ENCODE measurements at regions not wholly inside any gene's neighbourhood (a gene's known extent, or its start where the extent isn't known, plus 50 kb on each side); places are given as distances from the start of the nearest gene placed in this dataset.

DNA sequence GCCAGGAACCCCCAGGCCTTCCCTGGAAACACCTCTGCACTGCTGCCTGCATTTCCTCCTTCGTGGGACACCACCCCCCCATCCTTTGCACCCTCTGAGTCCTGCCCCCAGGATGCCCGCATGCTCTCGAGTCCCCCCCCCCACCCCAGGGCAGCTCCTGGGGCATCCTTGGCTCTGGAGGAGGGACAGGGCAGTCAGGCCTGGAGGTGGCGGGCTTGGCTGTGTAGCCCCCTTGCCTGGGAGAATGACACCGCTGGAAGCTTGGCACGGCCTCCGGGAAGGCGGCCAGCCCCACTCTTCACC is 98.9 kb upstream of the GSE1 start:
- H3K79me2 ChIP-seq (ENCODE audit: low read length), result no peaks in the 10 kb centered on the region
- H4K20me1 ChIP-seq (ENCODE audit: insufficient read depth, low read length), result no peaks in the 10 kb centered on the region
- no peaks in the 10 kb centered on the region for H3K4me1 ChIP-seq (ENCODE audit: low read length)
- no peak overlapping the region for H3K4me3 ChIP-seq (ENCODE audit: low read length)
- H3K27ac ChIP-seq (ENCODE audit: low read length), result no peak overlapping the region
- H3K36me3 ChIP-seq (replicated peaks; ENCODE audit: low read depth, low read length), result no peaks in the 10 kb centered on the region
- TF ChIP-seq, protein P1, sequence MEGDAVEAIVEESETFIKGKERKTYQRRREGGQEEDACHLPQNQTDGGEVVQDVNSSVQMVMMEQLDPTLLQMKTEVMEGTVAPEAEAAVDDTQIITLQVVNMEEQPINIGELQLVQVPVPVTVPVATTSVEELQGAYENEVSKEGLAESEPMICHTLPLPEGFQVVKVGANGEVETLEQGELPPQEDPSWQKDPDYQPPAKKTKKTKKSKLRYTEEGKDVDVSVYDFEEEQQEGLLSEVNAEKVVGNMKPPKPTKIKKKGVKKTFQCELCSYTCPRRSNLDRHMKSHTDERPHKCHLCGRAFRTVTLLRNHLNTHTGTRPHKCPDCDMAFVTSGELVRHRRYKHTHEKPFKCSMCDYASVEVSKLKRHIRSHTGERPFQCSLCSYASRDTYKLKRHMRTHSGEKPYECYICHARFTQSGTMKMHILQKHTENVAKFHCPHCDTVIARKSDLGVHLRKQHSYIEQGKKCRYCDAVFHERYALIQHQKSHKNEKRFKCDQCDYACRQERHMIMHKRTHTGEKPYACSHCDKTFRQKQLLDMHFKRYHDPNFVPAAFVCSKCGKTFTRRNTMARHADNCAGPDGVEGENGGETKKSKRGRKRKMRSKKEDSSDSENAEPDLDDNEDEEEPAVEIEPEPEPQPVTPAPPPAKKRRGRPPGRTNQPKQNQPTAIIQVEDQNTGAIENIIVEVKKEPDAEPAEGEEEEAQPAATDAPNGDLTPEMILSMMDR (IDR thresholded peaks at IDR 0.05; ENCODE audit: low read depth, low read length), result no peak
- TF ChIP-seq EZH2phosphoT487 (IDR thresholded peaks at IDR 0.05; ENCODE audit: low read depth), result no peak
- no peak overlapping the region for H3K9ac ChIP-seq (ENCODE audit: low read length)
- peaks cover 5% of the 10 kb centered on the region for H3K27me3 ChIP-seq (ENCODE audit: low read depth, low read length)
- no peak overlapping the region for H2AFZ ChIP-seq (ENCODE audit: low read depth, low read length)
- no peaks in the 10 kb centered on the region for H3K9me3 ChIP-seq (ENCODE audit: insufficient read depth, low read length)
- no peak overlapping the region for H3K4me2 ChIP-seq (ENCODE audit: low read length)

DNA sequence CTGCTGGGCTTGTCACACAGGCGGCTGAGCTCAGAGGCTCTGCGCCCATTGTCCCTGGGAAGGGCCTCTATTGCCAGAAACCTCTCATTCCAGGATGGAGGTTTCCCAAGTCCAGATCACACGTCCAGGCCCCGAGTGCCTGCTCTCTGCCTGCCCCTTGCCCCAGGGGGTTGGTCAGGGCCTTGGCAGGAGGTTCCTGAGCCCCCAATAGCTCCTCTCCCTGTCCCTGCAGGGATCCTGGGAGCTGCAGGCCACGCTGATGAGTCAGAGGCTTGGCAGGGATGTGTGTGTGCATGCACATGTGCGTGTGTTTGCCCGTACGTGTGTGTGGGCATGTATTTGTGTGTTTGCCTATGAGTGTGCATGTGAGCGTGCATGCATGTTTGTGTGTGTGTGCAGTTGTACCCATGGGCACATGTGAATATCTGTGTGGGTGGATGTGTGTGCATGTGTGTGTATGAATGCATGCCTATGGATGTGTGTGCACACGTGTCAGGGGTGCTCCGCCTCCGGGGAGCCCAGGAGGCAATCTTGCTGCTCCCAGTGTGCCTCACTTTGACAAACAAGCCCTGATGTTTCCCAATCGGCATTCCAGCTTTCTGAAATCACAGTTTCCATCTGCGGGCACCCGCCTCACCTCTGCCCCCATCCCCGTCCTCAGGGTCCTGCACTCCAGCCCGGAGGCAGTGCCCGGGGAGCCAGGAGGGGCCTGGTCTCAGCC is 98.4 kb upstream of the GSE1 start:
- no peak overlapping the region for H2AFZ ChIP-seq (ENCODE audit: low read depth, low read length)
- H3K4me1 ChIP-seq (ENCODE audit: low read length), result no peaks in the 10 kb centered on the region
- H3K79me2 ChIP-seq (ENCODE audit: low read length), result no peaks in the 10 kb centered on the region
- H3K9ac ChIP-seq (ENCODE audit: low read length), result no peak overlapping the region
- H3K27me3 ChIP-seq (ENCODE audit: low read depth, low read length), result peaks cover 5% of the 10 kb centered on the region
- H3K4me2 ChIP-seq (ENCODE audit: low read length), result no peak overlapping the region
- no peaks in the 10 kb centered on the region for H4K20me1 ChIP-seq (ENCODE audit: insufficient read depth, low read length)
- H3K36me3 ChIP-seq (replicated peaks; ENCODE audit: low read depth, low read length), result no peaks in the 10 kb centered on the region
- H3K4me3 ChIP-seq (ENCODE audit: low read length), result no peak overlapping the region
- no peak overlapping the region for H3K27ac ChIP-seq (ENCODE audit: low read length)
- TF ChIP-seq EZH2phosphoT487 (IDR thresholded peaks at IDR 0.05; ENCODE audit: low read depth), result no peak
- TF ChIP-seq, protein P1 (IDR thresholded peaks at IDR 0.05; ENCODE audit: low read depth, low read length), result no peak
- H3K9me3 ChIP-seq (ENCODE audit: insufficient read depth, low read length), result no peaks in the 10 kb centered on the region

DNA sequence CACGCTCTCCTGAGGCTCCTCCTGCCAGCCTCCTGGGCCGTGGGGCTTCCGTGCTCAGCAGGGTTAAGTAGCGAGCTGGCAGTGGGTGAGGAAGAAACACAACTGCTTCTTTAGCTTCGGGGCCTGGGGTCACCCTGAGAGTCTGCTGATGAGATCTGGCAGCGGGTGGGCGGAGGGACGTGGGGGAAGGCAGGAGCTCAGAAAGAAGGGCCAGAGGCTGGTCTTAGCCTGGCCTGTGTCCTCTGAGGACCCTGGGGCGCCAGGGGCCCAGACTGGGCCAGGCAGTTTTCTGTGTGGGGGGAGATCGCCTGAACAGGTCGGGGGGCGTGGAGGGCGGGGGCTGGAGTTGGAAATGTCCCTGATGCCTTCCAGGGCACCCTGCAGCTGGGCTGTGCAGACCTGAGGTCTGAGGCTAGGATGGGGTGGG is 97.8 kb upstream of the GSE1 start:
- H3K4me3 ChIP-seq (ENCODE audit: low read length), result no peak overlapping the region
- H3K36me3 ChIP-seq (replicated peaks; ENCODE audit: low read depth, low read length), result no peaks in the 10 kb centered on the region
- no peak overlapping the region for H2AFZ ChIP-seq (ENCODE audit: low read depth, low read length)
- peaks cover 5% of the 10 kb centered on the region for H3K27me3 ChIP-seq (ENCODE audit: low read depth, low read length)
- H3K79me2 ChIP-seq (ENCODE audit: low read length), result no peaks in the 10 kb centered on the region
- no peak overlapping the region for H3K27ac ChIP-seq (ENCODE audit: low read length)
- no peak overlapping the region for H3K4me2 ChIP-seq (ENCODE audit: low read length)
- TF ChIP-seq EZH2phosphoT487 (IDR thresholded peaks at IDR 0.05; ENCODE audit: low read depth), result no peak
- TF ChIP-seq, protein P1 (IDR thresholded peaks at IDR 0.05; ENCODE audit: low read depth, low read length), result no peak
- no peaks in the 10 kb centered on the region for H3K9me3 ChIP-seq (ENCODE audit: insufficient read depth, low read length)
- H3K4me1 ChIP-seq (ENCODE audit: low read length), result no peaks in the 10 kb centered on the region
- H3K9ac ChIP-seq (ENCODE audit: low read length), result no peak overlapping the region
- no peaks in the 10 kb centered on the region for H4K20me1 ChIP-seq (ENCODE audit: insufficient read depth, low read length)

DNA sequence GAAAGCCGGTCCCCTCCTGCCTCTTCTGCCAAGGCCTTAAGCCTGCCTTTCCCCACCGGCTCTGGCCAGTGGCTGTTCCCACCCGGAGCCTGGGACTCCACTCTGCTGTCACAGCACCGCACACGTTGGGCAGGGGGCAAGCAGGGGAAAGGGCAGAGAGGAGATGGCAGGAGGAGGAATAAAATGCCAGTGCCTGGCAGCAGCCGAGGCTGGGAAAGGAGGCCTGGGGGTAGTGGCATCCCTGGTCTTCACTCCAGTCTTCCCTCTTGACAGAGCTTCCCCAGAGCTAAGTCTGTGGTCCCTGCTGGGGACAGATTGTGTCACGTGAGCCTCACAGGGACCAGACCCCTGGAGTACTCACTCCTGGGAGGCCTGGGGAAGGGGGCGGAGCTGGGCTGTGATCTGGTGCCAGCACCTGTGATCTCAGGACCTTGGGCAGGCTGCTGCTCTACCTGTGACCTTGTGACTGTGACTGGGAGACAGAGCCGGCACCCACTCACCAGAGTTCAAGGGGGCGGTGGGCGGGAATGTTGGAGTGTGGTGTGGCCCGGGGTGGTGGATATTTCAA is 97.2 kb upstream of the GSE1 start:
- H3K4me1 ChIP-seq (ENCODE audit: low read length), result no peaks in the 10 kb centered on the region
- TF ChIP-seq, protein P1 (IDR thresholded peaks at IDR 0.05; ENCODE audit: low read depth, low read length), result no peak
- TF ChIP-seq EZH2phosphoT487 (IDR thresholded peaks at IDR 0.05; ENCODE audit: low read depth), result no peak
- H3K27ac ChIP-seq (ENCODE audit: low read length), result no peak overlapping the region
- peaks cover 5% of the 10 kb centered on the region for H3K27me3 ChIP-seq (ENCODE audit: low read depth, low read length)
- no peak overlapping the region for H3K4me2 ChIP-seq (ENCODE audit: low read length)
- no peaks in the 10 kb centered on the region for H3K9me3 ChIP-seq (ENCODE audit: insufficient read depth, low read length)
- no peak overlapping the region for H3K9ac ChIP-seq (ENCODE audit: low read length)
- H3K36me3 ChIP-seq (replicated peaks; ENCODE audit: low read depth, low read length), result no peaks in the 10 kb centered on the region
- no peak overlapping the region for H2AFZ ChIP-seq (ENCODE audit: low read depth, low read length)
- no peaks in the 10 kb centered on the region for H3K79me2 ChIP-seq (ENCODE audit: low read length)
- no peaks in the 10 kb centered on the region for H4K20me1 ChIP-seq (ENCODE audit: insufficient read depth, low read length)
- H3K4me3 ChIP-seq (ENCODE audit: low read length), result no peak overlapping the region
